GM23338 (cell line): ENCODE measurements at regions not wholly inside any gene's neighbourhood (a gene's known extent, or its start where the extent isn't known, plus 50 kb on each side); places are given as distances from the start of the nearest gene placed in this dataset.

Source experiments
- ATAC-seq: fragments of 200-7000 bp; cut with Tn5 transposase; 3 replicates; pipeline ENCODE4 v1.9.1; 2020
- DNase-seq: peaks from one replicate; pipeline ENCODE4 v3.0.0-alpha.2; 2015; ENCODE audit warnings: low spot score
- H2AFZ ChIP-seq: fragments of 200-600 bp; sonication (generic); 2 replicates; pipeline ENCODE4 v1.8.0; 2016; ENCODE audit warnings: antibody characterized with exemption, mild to moderate bottlenecking, moderate library complexity
- H3F3A ChIP-seq: fragments of 200-600 bp; sonication (generic); replicated peaks from 2 replicates; pipeline ENCODE4 v1.8.0; 2017; ENCODE audit warnings: antibody characterized with exemption, mixed run types, low read depth
- H3K27ac ChIP-seq: fragments of 200-600 bp; sonication (generic); 2 replicates; pipeline ENCODE4 v1.6.1; 2016; ENCODE audit warnings: low read depth
- H3K27me3 ChIP-seq: fragments of 200-600 bp; sonication (generic); 2 replicates; pipeline ENCODE4 v1.8.0; 2016; ENCODE audit warnings: mild to moderate bottlenecking, mixed run types, moderate library complexity; ENCODE audit not compliant: insufficient read depth
- H3K36me3 ChIP-seq: fragments of 200-600 bp; sonication (generic); 2 replicates; pipeline ENCODE4 v1.8.0; 2016; ENCODE audit warnings: mild to moderate bottlenecking; ENCODE audit not compliant: insufficient read depth
- H3K4me1 ChIP-seq: fragments of 200-600 bp; sonication (generic); 2 replicates; pipeline ENCODE4 v1.8.0; 2016; ENCODE audit warnings: mild to moderate bottlenecking, moderate library complexity; ENCODE audit not compliant: insufficient read depth
- H3K4me2 ChIP-seq: fragments of 200-600 bp; sonication (generic); 2 replicates; pipeline ENCODE4 v1.7.1; 2017; ENCODE audit warnings: mixed run types
- H3K4me3 ChIP-seq: fragments of 200-600 bp; sonication (generic); 2 replicates; pipeline ENCODE4 v1.6.1; 2016; ENCODE audit warnings: mixed run types
- H3K79me2 ChIP-seq: fragments of 200-600 bp; sonication (generic); replicated peaks from 2 replicates; pipeline ENCODE4 v1.8.0; 2017; ENCODE audit warnings: mild to moderate bottlenecking; ENCODE audit not compliant: insufficient read depth
- H3K9me2 ChIP-seq: fragments of 200-600 bp; sonication (generic); 2 replicates; pipeline ENCODE4 v1.8.0; 2017; ENCODE audit not compliant: insufficient read depth
- H4K20me1 ChIP-seq: fragments of 200-600 bp; sonication (generic); replicated peaks from 2 replicates; pipeline ENCODE4 v1.8.0; 2017; ENCODE audit warnings: mild to moderate bottlenecking; ENCODE audit not compliant: insufficient read depth
- H3K27ac Mint-ChIP-seq: 2 replicates; pipeline ENCODE4 v1.8.0; 2020; ENCODE audit warnings: inconsistent platforms, mild to moderate bottlenecking, moderate library complexity, mixed read lengths
- H3K27me3 Mint-ChIP-seq: 3 replicates; pipeline ENCODE4 v1.8.0; 2022; ENCODE audit warnings: low read depth, mild to moderate bottlenecking, moderate library complexity, mixed read lengths, inconsistent platforms; ENCODE audit not compliant: insufficient read depth, poor library complexity
- H3K36me3 Mint-ChIP-seq: 3 replicates; pipeline ENCODE4 v1.8.0; 2021; ENCODE audit warnings: low read depth, mild to moderate bottlenecking, inconsistent platforms, moderate library complexity, mixed read lengths
- H3K4me1 Mint-ChIP-seq: 3 replicates; pipeline ENCODE4 v1.8.0; 2020; ENCODE audit warnings: mild to moderate bottlenecking, inconsistent platforms, mixed read lengths
- H3K4me3 Mint-ChIP-seq: 3 replicates; pipeline ENCODE4 v1.8.0; 2021; ENCODE audit warnings: moderate library complexity, mild to moderate bottlenecking, inconsistent platforms, mixed read lengths
- H3K9me3 Mint-ChIP-seq: 3 replicates; pipeline ENCODE4 v1.8.0; 2020; ENCODE audit warnings: moderate library complexity, mild to moderate bottlenecking, inconsistent platforms, mixed read lengths
- CREB1 ChIP-seq: fragments of 250-450 bp; sonication (Bioruptor Pico); IDR thresholded peaks from 2 replicates; pipeline ENCODE4 v1.5.0; 2020; ENCODE audit warnings: low read depth, mild to moderate bottlenecking, moderate library complexity
- EZH2 ChIP-seq: fragments of 200-600 bp; sonication (generic); IDR thresholded peaks from one replicate; pipeline ENCODE4 v1.8.0; 2017; ENCODE audit warnings: antibody characterized with exemption, mild to moderate bottlenecking, low read depth; ENCODE audit not compliant: unreplicated experiment
- EZH2phosphoT487 ChIP-seq: fragments of 200-600 bp; sonication (generic); IDR thresholded peaks from one replicate; pipeline ENCODE4 v1.8.1; 2018; ENCODE audit warnings: antibody characterized with exemption; ENCODE audit not compliant: unreplicated experiment
- JUNB ChIP-seq: IDR thresholded peaks from one replicate; pipeline ENCODE4 v1.6.1; 2016; ENCODE audit warnings: antibody characterized with exemption; ENCODE audit not compliant: unreplicated experiment
- NANOG ChIP-seq: IDR thresholded peaks from 2 replicates; pipeline ENCODE4 v1.6.1; 2016; ENCODE audit warnings: antibody characterized with exemption, borderline replicate concordance
- POLR2AphosphoS5 ChIP-seq: IDR thresholded peaks from 2 replicates; pipeline ENCODE4 v1.6.1; 2016; ENCODE audit warnings: antibody characterized with exemption, low read depth
- STAT1 ChIP-seq: IDR thresholded peaks from one replicate; pipeline ENCODE4 v1.6.1; 2016; ENCODE audit warnings: antibody characterized with exemption; ENCODE audit not compliant: unreplicated experiment
- ZNF114 ChIP-seq: fragments of 250-450 bp; sonication (Bioruptor Pico); IDR thresholded peaks from 2 replicates; pipeline ENCODE4 v1.5.0; 2020; ENCODE audit warnings: mild to moderate bottlenecking, moderate library complexity
- ZNF331 ChIP-seq: fragments of 250-450 bp; sonication (Bioruptor Pico); IDR thresholded peaks from 2 replicates; pipeline ENCODE4 v1.5.0; 2020; ENCODE audit warnings: low read depth, mild to moderate bottlenecking, moderate library complexity
- TF ChIP-seq, protein P1 (sequence below): fragments of 250-450 bp; sonication (Bioruptor Pico); IDR thresholded peaks from 2 replicates; pipeline ENCODE4 v1.5.0; 2020; ENCODE audit warnings: mild to moderate bottlenecking, moderate library complexity
- TF ChIP-seq, protein P2 (sequence below): IDR thresholded peaks from one replicate; pipeline ENCODE4 v1.6.1; 2018; ENCODE audit warnings: antibody characterized with exemption; ENCODE audit not compliant: unreplicated experiment
- TF ChIP-seq, protein P3 (sequence below), 2 experiments: fragments of 200-600 bp in 1 of 2; sonication (generic) in 1 of 2; conservative IDR thresholded peaks; 2 replicates each; pipeline versions ENCODE4 v1.5.1 to v1.6.1; 2016 to 2017; ENCODE audit warnings: antibody characterized with exemption in 2 of 2, low read depth in 2 of 2, mild to moderate bottlenecking in 2 of 2, moderate library complexity in 1 of 2
- TF ChIP-seq, protein P4 (sequence below): IDR thresholded peaks from 2 replicates; pipeline ENCODE4 v1.6.1; 2016; ENCODE audit warnings: antibody characterized with exemption

DNA sequence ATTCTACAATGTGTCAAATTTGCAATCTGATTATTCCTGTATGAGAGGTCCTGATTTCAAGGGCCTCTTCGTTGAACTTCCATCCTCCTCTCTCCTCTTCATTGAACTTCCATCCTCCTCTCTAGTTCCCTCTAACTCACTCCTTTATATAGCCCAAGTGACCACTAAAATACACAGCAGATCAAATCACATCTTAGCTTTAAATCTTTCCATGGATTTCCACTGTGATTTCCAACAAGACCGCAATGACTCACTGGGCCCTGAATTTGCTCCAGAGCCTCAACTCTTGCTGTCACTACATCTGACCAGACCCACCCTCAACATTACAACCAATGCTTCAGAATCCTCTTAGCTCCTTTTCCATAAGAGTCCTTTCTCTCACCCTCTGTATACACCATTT is 59.1 kb upstream of the TMEM252 start (continued):
- TF ChIP-seq, protein P1, sequence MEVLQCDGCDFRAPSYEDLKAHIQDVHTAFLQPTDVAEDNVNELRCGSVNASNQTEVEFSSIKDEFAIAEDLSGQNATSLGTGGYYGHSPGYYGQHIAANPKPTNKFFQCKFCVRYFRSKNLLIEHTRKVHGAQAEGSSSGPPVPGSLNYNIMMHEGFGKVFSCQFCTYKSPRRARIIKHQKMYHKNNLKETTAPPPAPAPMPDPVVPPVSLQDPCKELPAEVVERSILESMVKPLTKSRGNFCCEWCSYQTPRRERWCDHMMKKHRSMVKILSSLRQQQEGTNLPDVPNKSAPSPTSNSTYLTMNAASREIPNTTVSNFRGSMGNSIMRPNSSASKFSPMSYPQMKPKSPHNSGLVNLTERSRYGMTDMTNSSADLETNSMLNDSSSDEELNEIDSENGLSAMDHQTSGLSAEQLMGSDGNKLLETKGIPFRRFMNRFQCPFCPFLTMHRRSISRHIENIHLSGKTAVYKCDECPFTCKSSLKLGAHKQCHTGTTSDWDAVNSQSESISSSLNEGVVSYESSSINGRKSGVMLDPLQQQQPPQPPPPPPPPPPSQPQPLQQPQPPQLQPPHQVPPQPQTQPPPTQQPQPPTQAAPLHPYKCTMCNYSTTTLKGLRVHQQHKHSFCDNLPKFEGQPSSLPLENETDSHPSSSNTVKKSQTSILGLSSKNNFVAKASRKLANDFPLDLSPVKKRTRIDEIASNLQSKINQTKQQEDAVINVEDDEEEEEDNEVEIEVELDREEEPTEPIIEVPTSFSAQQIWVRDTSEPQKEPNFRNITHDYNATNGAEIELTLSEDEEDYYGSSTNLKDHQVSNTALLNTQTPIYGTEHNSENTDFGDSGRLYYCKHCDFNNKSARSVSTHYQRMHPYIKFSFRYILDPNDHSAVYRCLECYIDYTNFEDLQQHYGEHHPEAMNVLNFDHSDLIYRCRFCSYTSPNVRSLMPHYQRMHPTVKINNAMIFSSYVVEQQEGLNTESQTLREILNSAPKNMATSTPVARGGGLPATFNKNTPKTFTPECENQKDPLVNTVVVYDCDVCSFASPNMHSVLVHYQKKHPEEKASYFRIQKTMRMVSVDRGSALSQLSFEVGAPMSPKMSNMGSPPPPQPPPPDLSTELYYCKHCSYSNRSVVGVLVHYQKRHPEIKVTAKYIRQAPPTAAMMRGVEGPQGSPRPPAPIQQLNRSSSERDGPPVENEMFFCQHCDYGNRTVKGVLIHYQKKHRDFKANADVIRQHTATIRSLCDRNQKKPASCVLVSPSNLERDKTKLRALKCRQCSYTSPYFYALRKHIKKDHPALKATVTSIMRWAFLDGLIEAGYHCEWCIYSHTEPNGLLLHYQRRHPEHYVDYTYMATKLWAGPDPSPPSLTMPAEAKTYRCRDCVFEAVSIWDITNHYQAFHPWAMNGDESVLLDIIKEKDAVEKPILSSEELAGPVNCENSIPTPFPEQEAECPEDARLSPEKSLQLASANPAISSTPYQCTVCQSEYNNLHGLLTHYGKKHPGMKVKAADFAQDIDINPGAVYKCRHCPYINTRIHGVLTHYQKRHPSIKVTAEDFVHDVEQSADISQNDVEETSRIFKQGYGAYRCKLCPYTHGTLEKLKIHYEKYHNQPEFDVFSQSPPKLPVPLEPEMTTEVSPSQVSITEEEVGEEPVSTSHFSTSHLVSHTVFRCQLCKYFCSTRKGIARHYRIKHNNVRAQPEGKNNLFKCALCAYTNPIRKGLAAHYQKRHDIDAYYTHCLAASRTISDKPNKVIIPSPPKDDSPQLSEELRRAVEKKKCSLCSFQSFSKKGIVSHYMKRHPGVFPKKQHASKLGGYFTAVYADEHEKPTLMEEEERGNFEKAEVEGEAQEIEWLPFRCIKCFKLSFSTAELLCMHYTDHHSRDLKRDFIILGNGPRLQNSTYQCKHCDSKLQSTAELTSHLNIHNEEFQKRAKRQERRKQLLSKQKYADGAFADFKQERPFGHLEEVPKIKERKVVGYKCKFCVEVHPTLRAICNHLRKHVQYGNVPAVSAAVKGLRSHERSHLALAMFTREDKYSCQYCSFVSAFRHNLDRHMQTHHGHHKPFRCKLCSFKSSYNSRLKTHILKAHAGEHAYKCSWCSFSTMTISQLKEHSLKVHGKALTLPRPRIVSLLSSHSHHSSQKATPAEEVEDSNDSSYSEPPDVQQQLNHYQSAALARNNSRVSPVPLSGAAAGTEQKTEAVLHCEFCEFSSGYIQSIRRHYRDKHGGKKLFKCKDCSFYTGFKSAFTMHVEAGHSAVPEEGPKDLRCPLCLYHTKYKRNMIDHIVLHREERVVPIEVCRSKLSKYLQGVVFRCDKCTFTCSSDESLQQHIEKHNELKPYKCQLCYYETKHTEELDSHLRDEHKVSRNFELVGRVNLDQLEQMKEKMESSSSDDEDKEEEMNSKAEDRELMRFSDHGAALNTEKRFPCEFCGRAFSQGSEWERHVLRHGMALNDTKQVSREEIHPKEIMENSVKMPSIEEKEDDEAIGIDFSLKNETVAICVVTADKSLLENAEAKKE (CRISPR knock-in tag), result no peak

DNA sequence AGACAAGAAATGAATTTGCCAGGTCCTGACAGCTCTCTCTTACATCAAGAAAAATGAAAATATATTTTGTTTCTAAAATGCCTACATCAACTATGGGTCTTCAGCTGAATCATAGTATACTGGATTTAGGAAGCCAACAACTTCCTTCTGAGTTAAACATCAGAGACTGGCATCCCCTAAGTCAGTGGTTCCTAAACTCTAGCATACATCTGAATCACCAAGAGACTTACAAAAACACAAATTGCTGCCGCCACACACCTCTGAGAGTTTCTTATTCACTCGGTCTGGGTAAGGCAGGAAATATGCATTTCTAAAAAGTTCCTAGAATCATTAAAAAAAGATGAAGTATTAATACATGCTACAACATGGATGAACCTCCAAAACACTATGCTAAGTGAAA is 60.4 kb upstream of the TMEM252 start:
- Histone ChIP-seq H3K4me1 (no peaks in the 10 kb centered on the region), H4K20me1 (no peaks in the 10 kb centered on the region), H3K4me3 (no peak overlapping the region), H3K4me2 (no peak overlapping the region), H3K79me2 (no peaks in the 10 kb centered on the region), H3F3A (no peaks in the 10 kb centered on the region), H2AFZ (no peak overlapping the region), H3K27me3 (no peaks in the 10 kb centered on the region), H3K9me2 (peaks cover 11% of the 10 kb centered on the region; the same call in 1 of the 2 replicates), H3K27ac (no peak overlapping the region), H3K36me3 (no peaks in the 10 kb centered on the region)
- Mint-ChIP-seq H3K4me1 (no peaks in the 10 kb centered on the region), H3K27me3 (no peaks in the 10 kb centered on the region), H3K4me3 (no peak overlapping the region), H3K27ac (no peak overlapping the region), H3K36me3 (no peaks in the 10 kb centered on the region), H3K9me3 (no peaks in the 10 kb centered on the region)
- DNase-seq (no peak), ATAC-seq (no peak)
- TF ChIP-seq EZH2, result no peak
- TF ChIP-seq ZNF114 (CRISPR knock-in tag), result no peak
- no peak for TF ChIP-seq STAT1
- TF ChIP-seq, protein P2, sequence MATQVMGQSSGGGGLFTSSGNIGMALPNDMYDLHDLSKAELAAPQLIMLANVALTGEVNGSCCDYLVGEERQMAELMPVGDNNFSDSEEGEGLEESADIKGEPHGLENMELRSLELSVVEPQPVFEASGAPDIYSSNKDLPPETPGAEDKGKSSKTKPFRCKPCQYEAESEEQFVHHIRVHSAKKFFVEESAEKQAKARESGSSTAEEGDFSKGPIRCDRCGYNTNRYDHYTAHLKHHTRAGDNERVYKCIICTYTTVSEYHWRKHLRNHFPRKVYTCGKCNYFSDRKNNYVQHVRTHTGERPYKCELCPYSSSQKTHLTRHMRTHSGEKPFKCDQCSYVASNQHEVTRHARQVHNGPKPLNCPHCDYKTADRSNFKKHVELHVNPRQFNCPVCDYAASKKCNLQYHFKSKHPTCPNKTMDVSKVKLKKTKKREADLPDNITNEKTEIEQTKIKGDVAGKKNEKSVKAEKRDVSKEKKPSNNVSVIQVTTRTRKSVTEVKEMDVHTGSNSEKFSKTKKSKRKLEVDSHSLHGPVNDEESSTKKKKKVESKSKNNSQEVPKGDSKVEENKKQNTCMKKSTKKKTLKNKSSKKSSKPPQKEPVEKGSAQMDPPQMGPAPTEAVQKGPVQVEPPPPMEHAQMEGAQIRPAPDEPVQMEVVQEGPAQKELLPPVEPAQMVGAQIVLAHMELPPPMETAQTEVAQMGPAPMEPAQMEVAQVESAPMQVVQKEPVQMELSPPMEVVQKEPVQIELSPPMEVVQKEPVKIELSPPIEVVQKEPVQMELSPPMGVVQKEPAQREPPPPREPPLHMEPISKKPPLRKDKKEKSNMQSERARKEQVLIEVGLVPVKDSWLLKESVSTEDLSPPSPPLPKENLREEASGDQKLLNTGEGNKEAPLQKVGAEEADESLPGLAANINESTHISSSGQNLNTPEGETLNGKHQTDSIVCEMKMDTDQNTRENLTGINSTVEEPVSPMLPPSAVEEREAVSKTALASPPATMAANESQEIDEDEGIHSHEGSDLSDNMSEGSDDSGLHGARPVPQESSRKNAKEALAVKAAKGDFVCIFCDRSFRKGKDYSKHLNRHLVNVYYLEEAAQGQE, result no peak
- no peak for TF ChIP-seq ZNF331 (CRISPR knock-in tag)
- TF ChIP-seq JUNB, result no peak
- TF ChIP-seq POLR2AphosphoS5, result no peak
- no peak for TF ChIP-seq EZH2phosphoT487
- TF ChIP-seq, protein P3, sequence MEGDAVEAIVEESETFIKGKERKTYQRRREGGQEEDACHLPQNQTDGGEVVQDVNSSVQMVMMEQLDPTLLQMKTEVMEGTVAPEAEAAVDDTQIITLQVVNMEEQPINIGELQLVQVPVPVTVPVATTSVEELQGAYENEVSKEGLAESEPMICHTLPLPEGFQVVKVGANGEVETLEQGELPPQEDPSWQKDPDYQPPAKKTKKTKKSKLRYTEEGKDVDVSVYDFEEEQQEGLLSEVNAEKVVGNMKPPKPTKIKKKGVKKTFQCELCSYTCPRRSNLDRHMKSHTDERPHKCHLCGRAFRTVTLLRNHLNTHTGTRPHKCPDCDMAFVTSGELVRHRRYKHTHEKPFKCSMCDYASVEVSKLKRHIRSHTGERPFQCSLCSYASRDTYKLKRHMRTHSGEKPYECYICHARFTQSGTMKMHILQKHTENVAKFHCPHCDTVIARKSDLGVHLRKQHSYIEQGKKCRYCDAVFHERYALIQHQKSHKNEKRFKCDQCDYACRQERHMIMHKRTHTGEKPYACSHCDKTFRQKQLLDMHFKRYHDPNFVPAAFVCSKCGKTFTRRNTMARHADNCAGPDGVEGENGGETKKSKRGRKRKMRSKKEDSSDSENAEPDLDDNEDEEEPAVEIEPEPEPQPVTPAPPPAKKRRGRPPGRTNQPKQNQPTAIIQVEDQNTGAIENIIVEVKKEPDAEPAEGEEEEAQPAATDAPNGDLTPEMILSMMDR (conservative IDR thresholded peaks at IDR 0.05; ENCODE audit: low read depth in 2 of 2), result no peak
- no peak for TF ChIP-seq NANOG
- TF ChIP-seq, protein P4, sequence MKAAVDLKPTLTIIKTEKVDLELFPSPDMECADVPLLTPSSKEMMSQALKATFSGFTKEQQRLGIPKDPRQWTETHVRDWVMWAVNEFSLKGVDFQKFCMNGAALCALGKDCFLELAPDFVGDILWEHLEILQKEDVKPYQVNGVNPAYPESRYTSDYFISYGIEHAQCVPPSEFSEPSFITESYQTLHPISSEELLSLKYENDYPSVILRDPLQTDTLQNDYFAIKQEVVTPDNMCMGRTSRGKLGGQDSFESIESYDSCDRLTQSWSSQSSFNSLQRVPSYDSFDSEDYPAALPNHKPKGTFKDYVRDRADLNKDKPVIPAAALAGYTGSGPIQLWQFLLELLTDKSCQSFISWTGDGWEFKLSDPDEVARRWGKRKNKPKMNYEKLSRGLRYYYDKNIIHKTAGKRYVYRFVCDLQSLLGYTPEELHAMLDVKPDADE, result no peak
- no peak for TF ChIP-seq CREB1 (CRISPR knock-in tag)
